Activated CD8-positive, alpha-beta memory T cell treated with anti-CD3 and anti-CD28 coated beads for 36 hours (primary cell): ENCODE measurements at regions not wholly inside any gene's neighbourhood (a gene's known extent, or its start where the extent isn't known, plus 50 kb on each side); places are given as distances from the start of the nearest gene placed in this dataset.
"Not testable (repeated sequence)": the region's sequence is repeated elsewhere in the genome, so short reads cannot be mapped to it uniquely, and the experiment has no call there.

Experiments
- CTCF ChIA-PET: fragments of 350-600 bp; sonication (Branson Sonifier 250); formaldehyde crosslinking; loops from one replicate; lab custom pipeline; 2021; ENCODE audit warnings: antibody characterized with exemption; lab: Charles Lee
- POLR2A ChIA-PET: fragments of 350-600 bp; sonication (Branson Sonifier 250); formaldehyde crosslinking; loops from one replicate; lab custom pipeline; 2021; ENCODE audit warnings: antibody characterized with exemption; lab: Charles Lee

DNA sequence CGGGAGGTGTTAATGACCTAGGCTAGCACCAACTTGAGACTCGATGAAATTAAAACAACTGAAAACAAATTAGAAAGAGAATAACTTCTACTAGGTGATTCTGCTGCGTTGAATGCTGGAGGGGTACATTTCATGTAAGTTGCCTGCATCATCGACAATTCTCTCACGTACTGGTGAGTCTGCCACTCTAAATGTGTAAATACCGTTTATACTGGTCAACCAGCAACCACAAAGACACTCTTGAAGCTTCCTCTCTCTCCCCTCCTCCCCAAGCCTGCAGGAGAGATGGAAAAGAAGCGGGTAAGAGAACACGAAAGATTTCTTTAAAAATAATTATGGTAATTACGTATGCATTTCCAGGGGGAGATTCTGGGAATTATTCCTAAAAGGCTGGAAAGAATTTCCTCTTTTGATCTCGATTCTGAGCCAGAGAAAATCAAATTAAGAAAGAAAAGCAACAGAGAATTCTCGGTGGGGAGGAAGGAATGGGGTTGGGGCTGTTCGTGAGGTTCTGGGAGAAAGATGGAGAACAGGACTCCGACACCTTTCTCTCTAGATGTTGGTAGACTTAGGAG is 68.6 kb upstream of the MRTFB start:
- CTCF ChIA-PET: interaction anchor here (0.7 kb wide), 1 partner anchor 21 kb away, joined by 3 read pairs; no protein-coding TSS in a partner anchor
- POLR2A ChIA-PET: no interaction called here

DNA sequence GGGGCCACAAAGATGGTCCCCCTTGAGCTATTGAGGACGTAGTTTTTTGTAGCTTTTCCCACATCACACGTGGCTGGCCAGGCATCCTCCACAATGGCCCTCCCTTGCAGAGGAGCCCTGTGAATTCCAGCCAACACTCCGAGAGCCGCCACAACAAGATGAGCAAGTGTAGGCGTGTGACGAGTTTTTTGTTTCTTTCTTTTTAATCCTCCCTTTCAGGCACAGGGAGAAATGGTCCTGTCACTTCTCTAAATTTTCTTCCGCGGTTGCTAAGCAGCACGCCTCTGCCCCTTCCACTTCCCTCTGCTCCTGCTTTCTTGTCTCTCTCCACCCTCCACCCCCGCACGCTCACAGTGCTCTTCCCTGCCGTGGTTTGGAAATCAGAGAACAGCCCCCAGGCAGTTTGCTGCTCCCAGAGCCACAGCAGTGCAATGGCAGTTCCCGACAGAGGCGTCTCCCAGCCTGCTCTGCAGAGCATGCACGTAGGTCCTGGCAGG is 68.0 kb upstream of the MRTFB start:
- ChIA-PET CTCF (interaction anchor here (0.7 kb wide), 1 partner anchor 21 kb away, joined by 3 read pairs; no protein-coding TSS in a partner anchor), POLR2A (no interaction called here)

DNA sequence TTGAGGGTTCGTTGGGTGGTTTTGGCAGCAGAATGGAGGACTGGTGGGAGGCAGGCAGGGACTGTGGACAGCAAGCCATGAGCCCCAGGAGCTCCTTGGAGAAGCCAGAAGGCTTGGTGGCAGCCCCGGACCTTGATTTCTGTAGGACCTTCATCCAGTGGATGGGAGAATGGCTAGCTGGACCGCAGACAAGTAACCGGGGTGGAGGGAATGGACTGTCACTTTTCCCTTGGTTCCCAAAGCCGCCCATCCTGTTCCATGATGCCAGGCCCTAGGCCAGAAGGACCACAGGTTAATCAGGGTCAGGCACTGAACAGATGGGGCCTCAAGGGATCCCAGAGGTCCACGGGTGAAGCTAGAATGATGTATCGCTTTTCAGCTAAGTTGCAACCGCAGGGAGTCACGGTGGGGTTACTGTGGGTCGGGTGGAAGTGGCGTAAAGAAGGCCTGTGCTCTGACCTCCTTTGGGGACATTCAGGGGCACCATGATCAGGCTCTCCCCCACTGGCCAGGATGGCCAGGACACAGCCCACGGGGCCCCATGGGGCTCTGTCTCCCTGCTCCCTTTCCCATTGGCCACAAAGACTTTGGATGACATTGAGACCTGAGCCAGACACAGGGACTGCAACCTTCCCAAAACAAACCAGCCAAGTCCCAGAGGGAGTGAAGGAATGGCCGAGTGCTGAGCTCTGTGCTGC is 66.9 kb upstream of the MRTFB start:
- ChIA-PET CTCF (no interaction called here), POLR2A (no interaction called here)

DNA sequence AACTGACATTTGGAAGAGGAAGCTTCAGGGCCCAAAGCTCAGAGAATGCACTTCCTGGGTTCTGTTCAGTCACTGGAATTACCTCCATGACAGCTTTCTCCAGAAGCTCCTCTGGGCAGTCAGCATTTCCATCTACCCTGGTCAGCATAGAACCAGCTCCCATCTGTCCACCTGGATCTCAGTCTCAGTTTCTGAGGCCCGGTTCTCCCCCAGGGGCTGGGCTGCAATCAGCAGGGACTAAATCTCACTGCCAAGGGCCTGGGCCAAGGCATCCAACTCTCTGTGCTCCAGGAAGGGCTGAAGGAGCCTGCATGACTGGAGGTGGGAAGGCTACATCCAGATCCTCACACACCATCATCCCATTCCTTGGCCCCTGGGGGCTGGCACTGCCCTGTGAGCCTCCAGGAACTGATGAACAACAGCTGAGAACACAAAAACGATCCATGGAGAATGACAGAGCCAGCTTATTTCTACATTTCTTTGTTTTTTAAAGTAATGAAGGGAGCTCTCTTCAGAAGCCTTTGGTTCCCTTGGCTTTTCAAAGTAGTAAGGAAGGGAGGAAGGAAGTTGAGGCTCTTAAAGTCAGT is 66.3 kb upstream of the MRTFB start:
- POLR2A ChIA-PET: no interaction called here
- CTCF ChIA-PET: no interaction called here

DNA sequence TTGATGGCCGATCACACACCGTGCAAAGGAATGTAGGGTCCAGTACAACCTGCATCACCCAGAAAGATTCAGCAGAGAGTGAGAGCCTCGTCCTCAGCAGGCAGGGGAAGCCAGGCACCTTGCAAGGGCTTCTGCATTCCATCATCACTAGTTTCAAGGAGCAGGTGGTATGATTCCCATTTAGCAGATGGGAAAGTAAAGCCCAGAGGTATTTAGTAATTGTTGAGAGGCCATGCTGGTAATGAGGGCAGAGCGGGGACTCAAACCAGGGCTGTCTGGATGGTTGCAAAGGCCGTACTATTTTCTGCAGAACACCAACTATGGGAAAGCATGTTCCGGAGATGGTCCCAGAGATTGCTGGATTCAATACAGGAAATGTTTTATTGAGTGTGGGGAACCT is 65.8 kb upstream of the MRTFB start:
- CTCF ChIA-PET: no interaction called here
- POLR2A ChIA-PET: no interaction called here

DNA sequence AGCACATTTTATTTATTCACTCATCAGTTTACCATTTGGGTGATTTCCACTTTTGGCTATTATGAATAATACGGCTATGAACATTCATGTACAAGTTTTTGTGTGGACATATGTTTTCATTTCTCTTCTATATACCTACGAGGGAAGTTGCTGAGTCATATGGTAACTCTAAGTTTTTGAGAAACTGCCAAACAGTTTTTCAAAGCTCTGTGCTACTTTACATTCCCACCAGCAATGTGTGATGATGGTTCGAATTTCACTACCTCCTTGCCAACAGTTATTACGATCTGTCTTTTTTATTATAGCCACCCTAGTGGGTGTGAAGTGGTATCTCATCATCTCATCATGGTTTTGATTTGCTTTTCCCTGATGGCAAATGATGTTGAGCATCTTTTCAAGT is 63.7 kb upstream of the MRTFB start:
- CTCF ChIA-PET: no interaction called here
- POLR2A ChIA-PET: no interaction called here

DNA sequence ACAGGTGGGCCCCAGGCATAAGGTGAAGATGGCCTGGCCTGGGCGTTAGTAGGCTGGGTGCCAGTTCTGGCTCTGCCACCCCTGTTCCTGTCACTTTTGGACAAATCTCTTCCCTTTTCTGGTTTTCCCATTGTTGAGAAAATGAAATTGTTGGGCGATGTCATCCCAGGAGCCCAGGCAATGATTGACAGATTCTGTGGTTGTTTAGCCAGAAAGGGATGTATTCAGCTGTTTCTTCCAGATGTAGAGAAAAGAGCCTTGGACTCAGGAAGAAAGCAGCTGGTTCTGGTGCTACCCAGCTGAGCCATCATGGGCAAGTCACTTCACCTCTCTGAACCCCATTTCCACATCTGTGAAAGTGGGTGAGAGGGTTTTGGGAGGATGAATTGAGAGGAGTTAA is 60.1 kb upstream of the MRTFB start:
- CTCF ChIA-PET: no interaction called here
- POLR2A ChIA-PET: no interaction called here

DNA sequence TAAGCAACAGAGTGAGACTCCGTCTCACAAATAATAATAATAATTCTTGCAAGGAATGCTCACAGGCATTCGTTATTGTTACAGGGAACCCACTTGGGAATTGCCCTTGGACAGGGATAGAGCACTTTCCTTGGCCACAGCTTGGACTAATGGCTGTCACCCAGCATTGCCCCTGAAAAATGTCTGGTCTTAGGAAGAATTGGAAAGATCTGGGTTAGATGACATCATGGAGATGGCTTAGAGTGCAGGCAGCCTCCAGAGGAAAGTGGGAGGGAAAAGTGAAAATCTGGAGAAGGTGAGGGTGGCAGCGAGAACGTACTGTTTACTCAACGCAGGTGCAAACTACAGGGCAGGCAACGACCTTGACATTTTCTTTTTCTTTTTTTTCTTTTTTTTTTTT is 59.3 kb upstream of the MRTFB start:
- POLR2A ChIA-PET: no interaction called here
- CTCF ChIA-PET: no interaction called here

DNA sequence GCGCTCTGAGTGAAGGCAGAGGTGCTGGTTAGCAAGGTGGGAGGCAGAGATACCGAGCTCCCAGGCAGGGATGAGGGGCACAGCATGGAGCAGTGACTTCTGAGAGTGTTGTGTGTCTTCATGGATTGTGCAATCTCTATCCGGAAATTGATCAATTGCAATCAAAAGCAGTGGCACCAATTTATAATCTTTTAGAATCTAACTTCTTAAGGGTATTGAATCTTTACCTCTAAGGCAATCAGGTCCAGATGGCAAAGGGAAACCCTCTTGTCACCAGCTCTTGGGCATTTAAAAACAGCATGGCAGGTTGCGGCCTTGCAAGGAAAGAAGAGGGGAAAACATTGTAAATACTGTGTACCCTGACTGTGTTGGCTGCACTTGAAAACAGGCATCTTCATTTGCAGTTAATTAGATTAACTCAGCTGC is 58.0 kb upstream of the MRTFB start:
- CTCF ChIA-PET: no interaction called here
- POLR2A ChIA-PET: no interaction called here

DNA sequence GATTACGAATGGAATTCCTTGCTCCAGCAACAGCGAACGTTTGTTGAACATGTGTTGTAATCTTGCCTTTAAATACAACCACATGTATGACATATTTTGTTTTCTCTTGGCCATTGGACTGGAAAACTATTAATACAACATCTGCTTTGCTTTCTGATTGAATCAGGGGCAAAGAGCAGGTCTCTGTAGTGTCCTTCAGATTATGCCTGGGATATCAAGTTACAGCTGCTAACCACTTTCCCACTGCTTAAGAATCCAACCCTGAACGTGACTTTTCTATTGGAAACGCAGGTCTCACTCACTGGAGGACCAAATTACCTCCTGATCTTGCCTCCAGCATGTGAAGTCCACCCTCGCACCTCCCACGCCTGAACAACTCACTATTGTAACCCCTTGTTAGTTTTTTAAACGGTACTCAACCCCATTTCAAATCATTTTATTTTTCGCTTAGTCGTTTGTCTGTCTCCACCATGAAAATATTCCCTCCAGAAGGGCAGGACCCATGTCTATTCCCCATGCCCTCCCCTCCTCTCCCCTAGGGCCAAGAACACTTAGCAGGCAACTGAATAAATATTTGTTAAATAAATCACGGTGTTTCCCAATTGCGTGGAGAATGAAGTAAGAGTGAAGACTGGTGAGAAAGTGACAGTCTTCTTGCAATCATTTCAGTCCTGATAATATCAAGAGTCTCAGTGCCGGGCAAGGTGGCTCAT is 57.4 kb upstream of the MRTFB start:
- CTCF ChIA-PET: no interaction called here
- POLR2A ChIA-PET: no interaction called here

DNA sequence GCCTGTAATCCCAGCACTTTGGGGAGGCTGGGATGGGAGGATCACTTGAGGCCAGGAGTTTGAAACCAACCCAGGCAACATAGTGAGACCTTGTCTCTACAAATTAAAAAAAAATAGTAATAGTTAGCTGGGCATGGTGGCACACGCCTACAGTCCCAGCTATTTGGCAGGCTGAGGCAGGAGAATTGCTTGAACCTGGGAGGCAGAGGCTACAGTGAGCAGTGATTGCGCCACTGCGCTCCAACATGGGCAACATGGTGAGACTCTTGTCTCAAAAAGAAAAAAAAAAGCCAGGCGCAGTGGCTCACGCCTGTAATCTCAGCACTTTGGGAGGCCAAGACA is 56.9 kb upstream of the MRTFB start:
- ChIA-PET CTCF (no interaction called here), POLR2A (no interaction called here)

DNA sequence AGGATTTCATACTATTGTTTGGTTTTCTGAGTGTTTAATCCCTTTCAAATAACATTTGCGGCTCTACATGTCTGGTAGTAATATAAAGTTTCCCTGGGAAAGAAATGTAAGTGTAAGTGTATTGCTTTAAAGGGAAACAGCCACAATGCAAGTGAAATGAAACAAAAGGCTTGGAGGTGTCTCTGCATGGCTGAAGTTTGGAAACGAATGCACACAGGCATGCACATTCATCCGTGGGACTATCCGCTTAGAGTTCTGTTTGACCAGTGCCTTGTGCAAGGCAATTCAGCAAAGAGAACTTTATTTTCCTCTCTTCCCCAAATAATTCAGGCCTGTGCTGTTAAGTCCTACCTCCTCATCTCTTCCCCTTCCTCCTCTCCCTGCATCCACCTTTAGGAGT is 56.1 kb upstream of the MRTFB start:
- ChIA-PET CTCF (no interaction called here), POLR2A (no interaction called here)

DNA sequence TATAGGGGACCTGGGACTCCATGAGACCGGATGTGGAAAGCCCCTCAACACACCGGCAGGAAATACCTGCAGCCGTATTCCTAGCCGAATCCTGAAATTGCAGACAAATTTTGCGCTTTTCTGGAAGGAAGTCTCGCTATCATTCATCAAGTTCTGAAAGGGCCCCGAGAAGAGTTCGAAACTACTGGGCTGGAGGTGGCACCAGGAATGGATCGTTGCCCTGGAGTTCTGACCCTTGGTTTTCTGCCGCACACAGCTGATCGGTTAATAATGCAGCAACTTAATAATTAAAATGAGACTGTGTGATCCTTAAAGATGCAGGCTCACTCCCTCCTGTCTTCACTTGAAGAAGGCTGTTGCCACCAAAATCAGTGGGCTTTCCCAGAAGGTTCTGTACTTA is 55.7 kb upstream of the MRTFB start:
- ChIA-PET CTCF (no interaction called here), POLR2A (no interaction called here)

DNA sequence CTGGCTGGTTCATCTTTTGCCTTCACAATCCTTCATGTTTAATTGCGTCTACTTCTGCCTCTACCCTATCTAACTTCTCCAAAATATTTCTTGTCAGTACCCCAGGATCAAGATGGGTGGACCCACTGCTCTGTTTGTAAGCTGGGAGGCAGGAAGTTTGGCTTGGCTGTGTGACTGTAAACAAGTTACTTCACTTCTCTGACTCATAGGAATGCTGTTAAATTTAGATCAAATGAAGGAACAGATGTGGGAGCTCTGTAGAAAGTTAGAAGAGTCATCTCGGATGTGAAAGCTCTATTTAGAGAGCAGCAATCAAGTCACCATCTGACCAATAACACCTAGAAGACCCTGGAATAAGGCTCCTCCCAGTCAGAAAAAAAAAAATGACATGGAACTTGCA is 55.2 kb upstream of the MRTFB start:
- CTCF ChIA-PET: no interaction called here
- POLR2A ChIA-PET: no interaction called here

DNA sequence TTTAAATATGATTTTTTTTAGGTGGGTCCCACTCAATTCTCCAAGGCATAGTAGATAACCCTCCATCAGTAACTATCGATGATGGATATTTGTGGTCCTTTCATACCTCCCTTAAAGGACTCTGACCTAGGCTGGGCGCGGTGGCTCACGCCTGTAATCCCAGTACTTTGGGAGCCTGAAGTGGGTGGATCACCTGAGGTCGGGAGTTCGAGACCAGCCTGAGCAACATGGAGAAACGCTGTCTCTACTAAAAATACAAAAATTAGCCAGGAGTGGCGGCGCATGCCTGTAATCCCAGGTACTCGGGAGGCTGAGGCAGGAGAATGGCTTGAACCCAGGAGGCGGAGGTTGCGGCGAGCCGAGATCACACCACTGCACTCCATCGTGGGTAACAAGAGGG is 54.8 kb upstream of the MRTFB start:
- CTCF ChIA-PET: interaction anchor here (0.7 kb wide), 1 partner anchor 80 kb away, joined by 3 read pairs; no protein-coding TSS in a partner anchor

DNA sequence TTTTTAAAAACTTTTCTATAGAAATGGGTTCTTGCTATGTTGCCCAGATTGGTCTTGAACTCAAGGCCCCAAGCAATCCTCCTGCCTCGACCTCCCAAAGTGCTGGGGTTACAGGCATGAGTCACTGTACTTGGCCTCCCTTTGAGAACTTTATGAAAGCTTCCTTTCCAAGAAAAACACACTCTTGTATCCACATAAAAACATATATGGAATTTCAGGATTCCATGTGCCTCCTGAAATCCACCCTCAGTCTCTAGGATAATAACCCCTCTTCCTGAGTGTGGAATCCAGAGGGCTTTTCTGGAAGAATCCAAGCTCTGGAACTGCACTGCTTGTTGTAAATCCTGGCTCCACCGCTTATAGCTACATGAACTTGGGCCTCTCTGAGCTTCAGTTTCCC is 53.2 kb upstream of the MRTFB start:
- POLR2A ChIA-PET: no interaction called here
- CTCF ChIA-PET: no interaction called here

More for the DNA sequence above, 54.8 kb upstream of the MRTFB start:
- POLR2A ChIA-PET: not testable (repeated sequence)

DNA sequence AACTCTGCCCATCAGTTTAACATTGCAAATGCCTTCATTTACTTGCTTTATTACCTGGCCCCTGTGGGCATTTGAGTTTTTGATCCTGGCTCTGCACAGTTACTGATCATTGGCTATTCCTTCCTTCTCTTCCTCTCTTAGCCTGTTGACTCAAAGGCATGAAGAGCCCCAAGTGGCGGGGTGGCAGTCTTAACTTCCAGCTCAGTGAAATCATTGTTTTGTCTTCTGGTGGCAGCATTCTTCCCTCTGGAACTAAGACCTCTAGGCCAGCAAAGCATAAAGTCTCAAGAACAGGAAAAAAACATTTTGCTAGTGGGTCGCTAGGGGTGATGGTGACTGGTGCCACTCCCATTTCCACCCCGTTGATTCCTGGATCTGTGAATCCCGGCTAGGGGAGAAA is 52.3 kb upstream of the MRTFB start:
- CTCF ChIA-PET: no interaction called here
- POLR2A ChIA-PET: no interaction called here

DNA sequence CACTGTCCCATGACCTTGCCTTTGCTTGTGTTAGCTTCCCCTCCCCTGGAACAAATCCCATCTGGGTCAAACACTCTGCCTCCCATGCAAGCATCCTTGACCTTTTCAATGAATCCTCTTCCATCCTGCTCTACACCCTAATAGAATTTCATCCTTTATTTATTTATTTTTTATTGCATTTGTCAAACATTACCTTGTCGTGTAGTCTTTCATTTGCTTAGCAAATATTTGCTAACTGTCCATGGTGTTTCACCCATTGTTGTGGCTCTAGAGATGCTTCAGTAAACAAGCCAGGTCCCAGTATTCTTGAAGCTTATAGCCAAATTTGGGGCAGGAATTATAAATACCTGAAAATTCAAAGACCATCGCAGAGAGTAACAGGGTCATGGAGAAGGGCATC is 51.0 kb upstream of the MRTFB start:
- CTCF ChIA-PET: no interaction called here
- POLR2A ChIA-PET: no interaction called here
